Forelimb muscle (tissue), 1 donor: ENCODE measurements at regions not wholly inside any gene's neighbourhood (a gene's known extent, or its start where the extent isn't known, plus 50 kb on each side); places are given as distances from the start of the nearest gene placed in this dataset.
"Not testable (repeated sequence)": the region's sequence is repeated elsewhere in the genome, so short reads cannot be mapped to it uniquely, and the experiment has no call there.

Experiments
- DNase-seq: peaks from one replicate; pipeline ENCODE4 v3.0.0-alpha.2; 2013; ENCODE audit warnings: low read depth

- no peak for DNase-seq
Observed at GRCh38 chr1:166391279-166392066, 224.7 kb upstream of the FAM78B start.

GRCh38 chr1:166395729-166396128, 228.9 kb upstream of the FAM78B start:
- DNase-seq: no peak

- not testable (repeated sequence) for DNase-seq
Observed at GRCh38 chr1:166409253-166410082, 242.7 kb upstream of the FAM78B start.

- DNase-seq: no peak
Observed at GRCh38 chr1:166410083-166410385, 243.2 kb upstream of the FAM78B start.

GRCh38 chr1:166416831-166417230, 250.0 kb upstream of the FAM78B start:
- DNase-seq: not testable (repeated sequence)

GRCh38 chr1:166418344-166418933, 251.6 kb upstream of the FAM78B start:
- no peak for DNase-seq

GRCh38 chr1:166422586-166422985, 255.8 kb upstream of the FAM78B start:
- DNase-seq: not testable (repeated sequence)

GRCh38 chr1:166432655-166433054, 265.9 kb upstream of the FAM78B start:
- DNase-seq: no peak

GRCh38 chr1:166433404-166434304, 266.9 kb upstream of the FAM78B start:
- not testable (repeated sequence) for DNase-seq

GRCh38 chr1:166457700-166458099, 290.9 kb upstream of the FAM78B start:
- DNase-seq: no peak

GRCh38 chr1:166464333-166464732, 297.5 kb upstream of the FAM78B start:
- DNase-seq: no peak

- DNase-seq: no peak
Observed at GRCh38 chr1:166470014-166470413, 303.2 kb upstream of the FAM78B start.

- no peak for DNase-seq
Observed at GRCh38 chr1:166470441-166470840, 303.6 kb upstream of the FAM78B start.

- DNase-seq: no peak
Observed at GRCh38 chr1:166471359-166471758, 304.6 kb upstream of the FAM78B start.

- DNase-seq: no peak
Observed at GRCh38 chr1:166479052-166479631, 312.3 kb upstream of the FAM78B start.

GRCh38 chr1:166484471-166484870, 317.7 kb upstream of the FAM78B start:
- no peak for DNase-seq

GRCh38 chr1:166484871-166485270, 318.1 kb upstream of the FAM78B start:
- no peak for DNase-seq

GRCh38 chr1:166485620-166486019, 318.8 kb upstream of the FAM78B start:
- no peak for DNase-seq

GRCh38 chr1:166488327-166488726, 321.5 kb upstream of the FAM78B start:
- DNase-seq: no peak

- DNase-seq: no peak
Observed at GRCh38 chr1:166489356-166489669, 322.5 kb upstream of the FAM78B start.

- DNase-seq: no peak
Observed at GRCh38 chr1:166489670-166490436, 323.1 kb upstream of the FAM78B start.
